Sciatic nerve (tissue), 2 donors: ENCODE measurements at regions not wholly inside any gene's neighbourhood (a gene's known extent, or its start where the extent isn't known, plus 50 kb on each side); places are given as distances from the start of the nearest gene placed in this dataset.

ENCODE experiments used
- ATAC-seq: fragments of 200-7000 bp; cut with Tn5 transposase; one replicate; pipeline ENCODE4 v1.9.1; 2020; ENCODE audit warnings: mild to moderate bottlenecking, moderate library complexity
- DNase-seq: peaks from one replicate; pipeline ENCODE4 v3.0.0-alpha.2; 2020; ENCODE audit warnings: low spot score
- intact Hi-C: fragments of 100-400 bp; cut with DNase I; formaldehyde crosslinking; loops from one replicate; pipeline ENCODE4 v1.14.2; 2022
- donor health status: DM: no; HTN: no; CAD: no.
- donor health status: DM: no; HTN: no; CAD: no.

GRCh38 chr17:14922411-14922810 lies 342.7 kb downstream of the PMP22 start:
- DNase-seq: no peak
- intact Hi-C loops: no loop called here
- no peak for ATAC-seq

- DNase-seq (no peak), ATAC-seq (no peak)
- intact Hi-C loops: no loop called here
Measured at GRCh38 chr17:14921936-14922335, 343.2 kb downstream of the PMP22 start.

GRCh38 chr17:14919631-14920213 lies 345.4 kb downstream of the PMP22 start:
- no peak for ATAC-seq

GRCh38 chr17:14919094-14919493 lies 346.0 kb downstream of the PMP22 start:
- intact Hi-C loops: no loop called here
- no peak for DNase-seq

More at GRCh38 chr17:14919631-14920213, 345.4 kb downstream of the PMP22 start:
- no peak for DNase-seq
- intact Hi-C loops: no loop called here

GRCh38 chr17:14918540-14918939 lies 346.6 kb downstream of the PMP22 start:
- intact Hi-C loops: no loop called here
- no peak for DNase-seq
- no peak for ATAC-seq

More at GRCh38 chr17:14919094-14919493, 346.0 kb downstream of the PMP22 start:
- ATAC-seq: no peak

GRCh38 chr17:14910916-14911315 lies 354.2 kb downstream of the PMP22 start:
- ATAC-seq: no peak
- intact Hi-C loops: no loop called here
- no peak for DNase-seq

GRCh38 chr17:14904386-14904785 lies 360.7 kb downstream of the PMP22 start:
- intact Hi-C loops: no loop called here
- no peak for ATAC-seq

GRCh38 chr17:14903854-14904253 lies 361.3 kb downstream of the PMP22 start:
- DNase-seq (no peak), ATAC-seq (no peak)
- intact Hi-C loops: no loop called here

More at GRCh38 chr17:14904386-14904785, 360.7 kb downstream of the PMP22 start:
- DNase-seq: no peak

- ATAC-seq: no peak
- intact Hi-C loops: no loop called here
Measured at GRCh38 chr17:14902803-14903202, 362.3 kb downstream of the PMP22 start.

GRCh38 chr17:14902297-14902696 lies 362.8 kb downstream of the PMP22 start:
- no peak for DNase-seq
- no peak for ATAC-seq
- intact Hi-C loops: no loop called here

More at GRCh38 chr17:14902803-14903202, 362.3 kb downstream of the PMP22 start:
- no peak for DNase-seq

- no peak for ATAC-seq
- no peak for DNase-seq
- intact Hi-C loops: no loop called here
Measured at GRCh38 chr17:14901376-14901775, 363.8 kb downstream of the PMP22 start.

- intact Hi-C loops: no loop called here
- no peak for DNase-seq
- no peak for ATAC-seq
Measured at GRCh38 chr17:14886200-14886739, 378.9 kb downstream of the PMP22 start.

- intact Hi-C loops: no loop called here
- DNase-seq (no peak), ATAC-seq (no peak)
Measured at GRCh38 chr17:14882131-14882530, 383.0 kb downstream of the PMP22 start.

GRCh38 chr17:14875557-14876412 lies 389.3 kb downstream of the PMP22 start:
- DNase-seq (no peak), ATAC-seq (no peak)
- intact Hi-C loops: no loop called here

GRCh38 chr17:14873996-14874395 lies 391.1 kb downstream of the PMP22 start:
- DNase-seq (no peak), ATAC-seq (no peak)
- intact Hi-C loops: no loop called here

- no peak for DNase-seq
- intact Hi-C loops: no loop called here
- ATAC-seq: no peak
Measured at GRCh38 chr17:14873540-14873939, 391.6 kb downstream of the PMP22 start.

GRCh38 chr17:14871921-14872320 lies 393.2 kb downstream of the PMP22 start:
- intact Hi-C loops: no loop called here
- DNase-seq: no peak
- ATAC-seq: no peak

- intact Hi-C loops: no loop called here
- no peak for DNase-seq
- no peak for ATAC-seq
Measured at GRCh38 chr17:14866266-14866665, 398.9 kb downstream of the PMP22 start.

- DNase-seq (no peak), ATAC-seq (no peak)
- intact Hi-C loops: no loop called here
Measured at GRCh38 chr17:14864127-14864526, 401.0 kb downstream of the PMP22 start.

GRCh38 chr17:14859542-14859941 lies 405.6 kb downstream of the PMP22 start:
- no peak for ATAC-seq
- DNase-seq: no peak
- intact Hi-C loops: no loop called here
